Memory B cell (primary cell): ENCODE measurements at regions not wholly inside any gene's neighbourhood (a gene's known extent, or its start where the extent isn't known, plus 50 kb on each side); places are given as distances from the start of the nearest gene placed in this dataset.

ENCODE experiments used
- ATAC-seq: fragments of 150-1000 bp; cut with Tn5 transposase; 2 replicates; pipeline ENCODE4 v1.10.0; 2021; ENCODE audit warnings: low read depth, mild to moderate bottlenecking, moderate library complexity
- DNase-seq, 2 donors: peaks; one replicate each; pipeline ENCODE4 v3.0.0; 2022; ENCODE audit warnings: low spot score in 2 of 2
- H3K27ac Mint-ChIP-seq: one replicate; pipeline ENCODE4 v1.8.0; 2022; ENCODE audit warnings: mild to moderate bottlenecking, moderate library complexity, mixed read lengths
- H3K27me3 Mint-ChIP-seq: one replicate; pipeline ENCODE4 v1.8.0; 2022; ENCODE audit warnings: mixed read lengths
- H3K36me3 Mint-ChIP-seq: one replicate; pipeline ENCODE4 v1.8.0; 2022; ENCODE audit warnings: mild to moderate bottlenecking, mixed read lengths
- H3K4me1 Mint-ChIP-seq: one replicate; pipeline ENCODE4 v1.8.0; 2022; ENCODE audit warnings: mixed read lengths
- H3K4me3 Mint-ChIP-seq: one replicate; pipeline ENCODE4 v1.8.0; 2022; ENCODE audit warnings: mild to moderate bottlenecking, moderate library complexity, mixed read lengths
- H3K9me3 Mint-ChIP-seq: one replicate; pipeline ENCODE4 v1.8.0; 2022; ENCODE audit warnings: mixed read lengths

- no peak for ATAC-seq
- Mint-ChIP-seq H3K27me3 (peaks cover 10% of the 10 kb centered on the region), H3K4me3 (no peak overlapping the region), H3K4me1 (no peaks in the 10 kb centered on the region), H3K9me3 (peaks cover 8% of the 10 kb centered on the region), H3K36me3 (peaks cover 2% of the 10 kb centered on the region), H3K27ac (no peak overlapping the region)
- DNase-seq: no peak
Observed at GRCh38 chr15:100714749-100715342, 112.5 kb downstream of the ASB7 start.

GRCh38 chr15:100715571-100716455 lies 113.4 kb downstream of the ASB7 start:
- H3K9me3 Mint-ChIP-seq: no peaks in the 10 kb centered on the region
- no peak for DNase-seq
- ATAC-seq: no peak
- H3K4me1 Mint-ChIP-seq: no peaks in the 10 kb centered on the region
- H3K27me3 Mint-ChIP-seq: peaks cover 8% of the 10 kb centered on the region
- H3K36me3 Mint-ChIP-seq: no peaks in the 10 kb centered on the region
- H3K4me3 Mint-ChIP-seq: no peak overlapping the region
- no peak overlapping the region for H3K27ac Mint-ChIP-seq

- Mint-ChIP-seq H3K36me3 (no peaks in the 10 kb centered on the region), H3K27ac (no peak overlapping the region), H3K9me3 (no peaks in the 10 kb centered on the region), H3K27me3 (peaks cover 8% of the 10 kb centered on the region), H3K4me1 (no peaks in the 10 kb centered on the region), H3K4me3 (no peak overlapping the region)
- ATAC-seq (no peak), DNase-seq (no peak)
Observed at GRCh38 chr15:100716456-100717085, 114.2 kb downstream of the ASB7 start.

- Mint-ChIP-seq H3K4me1 (no peaks in the 10 kb centered on the region), H3K36me3 (no peaks in the 10 kb centered on the region), H3K9me3 (no peaks in the 10 kb centered on the region), H3K27me3 (peaks cover 8% of the 10 kb centered on the region), H3K4me3 (no peak overlapping the region), H3K27ac (no peak overlapping the region)
- DNase-seq (no peak), ATAC-seq (no peak)
Observed at GRCh38 chr15:100717596-100717995, 115.2 kb downstream of the ASB7 start.

GRCh38 chr15:100718075-100718980 lies 115.9 kb downstream of the ASB7 start:
- ATAC-seq: no peak

GRCh38 chr15:100720406-100720967 lies 118.1 kb downstream of the ASB7 start:
- DNase-seq: no peak
- H3K27ac Mint-ChIP-seq: no peak overlapping the region
- no peaks in the 10 kb centered on the region for H3K4me1 Mint-ChIP-seq
- peaks cover 10% of the 10 kb centered on the region for H3K27me3 Mint-ChIP-seq
- H3K4me3 Mint-ChIP-seq: no peak overlapping the region
- ATAC-seq: no peak
- H3K9me3 Mint-ChIP-seq: no peaks in the 10 kb centered on the region
- no peaks in the 10 kb centered on the region for H3K36me3 Mint-ChIP-seq

More at GRCh38 chr15:100718075-100718980, 115.9 kb downstream of the ASB7 start:
- H3K9me3 Mint-ChIP-seq: no peaks in the 10 kb centered on the region
- no peaks in the 10 kb centered on the region for H3K36me3 Mint-ChIP-seq
- no peak overlapping the region for H3K27ac Mint-ChIP-seq
- DNase-seq: no peak
- H3K4me3 Mint-ChIP-seq: no peak overlapping the region
- peaks cover 8% of the 10 kb centered on the region for H3K27me3 Mint-ChIP-seq
- H3K4me1 Mint-ChIP-seq: no peaks in the 10 kb centered on the region

- Mint-ChIP-seq H3K9me3 (no peaks in the 10 kb centered on the region), H3K27ac (no peak overlapping the region), H3K4me1 (no peaks in the 10 kb centered on the region), H3K27me3 (peaks cover 11% of the 10 kb centered on the region), H3K36me3 (no peaks in the 10 kb centered on the region), H3K4me3 (no peak overlapping the region)
- ATAC-seq (no peak), DNase-seq (no peak)
Observed at GRCh38 chr15:100721758-100722550, 119.6 kb downstream of the ASB7 start.

- H3K4me3 Mint-ChIP-seq: no peak overlapping the region
- H3K36me3 Mint-ChIP-seq: no peaks in the 10 kb centered on the region
- no peak for DNase-seq
- peaks cover 11% of the 10 kb centered on the region for H3K27me3 Mint-ChIP-seq
- H3K4me1 Mint-ChIP-seq: no peaks in the 10 kb centered on the region
- H3K27ac Mint-ChIP-seq: no peak overlapping the region
- ATAC-seq: no peak
- no peaks in the 10 kb centered on the region for H3K9me3 Mint-ChIP-seq
Observed at GRCh38 chr15:100722551-100723314, 120.3 kb downstream of the ASB7 start.

GRCh38 chr15:100723315-100723801 lies 121.0 kb downstream of the ASB7 start:
- no peaks in the 10 kb centered on the region for H3K4me1 Mint-ChIP-seq
- ATAC-seq (no peak), DNase-seq (no peak)
- no peaks in the 10 kb centered on the region for H3K9me3 Mint-ChIP-seq
- no peak overlapping the region for H3K4me3 Mint-ChIP-seq
- peaks cover 7% of the 10 kb centered on the region for H3K27me3 Mint-ChIP-seq
- H3K36me3 Mint-ChIP-seq: no peaks in the 10 kb centered on the region
- H3K27ac Mint-ChIP-seq: no peak overlapping the region

- Mint-ChIP-seq H3K36me3 (no peaks in the 10 kb centered on the region), H3K4me1 (no peaks in the 10 kb centered on the region), H3K9me3 (no peaks in the 10 kb centered on the region), H3K27me3 (peaks cover 6% of the 10 kb centered on the region), H3K4me3 (no peak overlapping the region), H3K27ac (no peak overlapping the region)
- DNase-seq (no peak), ATAC-seq (no peak)
Observed at GRCh38 chr15:100725121-100726069, 123.0 kb downstream of the ASB7 start.

GRCh38 chr15:100726070-100726420 lies 123.7 kb downstream of the ASB7 start:
- Mint-ChIP-seq H3K27me3 (peaks cover 7% of the 10 kb centered on the region), H3K36me3 (no peaks in the 10 kb centered on the region), H3K27ac (no peak overlapping the region), H3K9me3 (no peaks in the 10 kb centered on the region), H3K4me3 (no peak overlapping the region), H3K4me1 (no peaks in the 10 kb centered on the region)
- DNase-seq (no peak), ATAC-seq (no peak)
